HepG2 (cell line): ENCODE measurements at regions not wholly inside any gene's neighbourhood (a gene's known extent, or its start where the extent isn't known, plus 50 kb on each side); places are given as distances from the start of the nearest gene placed in this dataset.
A peak's percentile ranks its signal among the peaks of the same experiment; 100 is the strongest.

Experiments
- ATAC-seq: fragments of 200-7000 bp; cut with Tn5 transposase; 3 replicates; pipeline ENCODE4 v1.9.1; 2020; ENCODE audit warnings: mild to moderate bottlenecking, moderate library complexity
- BruUV-seq: library from RNA; stranded (reverse); fragments of 400-500 nt; replicated peaks from 2 replicates; lab custom pipeline; 2021; lab: Mats Ljungman, UMichigan
- CTCF ChIA-PET: fragments of 300-600 bp; formaldehyde crosslinking; extraction: SDS; loops from one replicate; lab custom pipeline; 2021; ENCODE audit warnings: low total read pairs, inconsistent platforms, low intra/inter-chr PET ratio; lab: Yijun Ruan, JAX
- POLR2A ChIA-PET: fragments of 350-600 bp; sonication (Branson Sonifier 250); formaldehyde crosslinking; loops from one replicate; lab custom pipeline; 2020; ENCODE audit warnings: antibody characterized with exemption, inconsistent platforms; lab: Yijun Ruan, JAX
- DNase-seq: peaks from one replicate; pipeline ENCODE4 v3.0.0-alpha.2; 2015; ENCODE audit warnings: low spot score
- FAIRE-seq: peaks from 3 replicates; lab custom pipeline; 2011; peaks lifted over from hg19 to GRCh38; lab: Jason Lieb, UNC
- H2AFZ ChIP-seq: one replicate; pipeline ENCODE4 v1.6.1; 2011; ENCODE audit warnings: low read length, inconsistent platforms
- H3K27ac ChIP-seq: fragments of 300-600 bp; 3 replicates; pipeline ENCODE4 v1.8.0; 2011; ENCODE audit warnings: mixed run types, mild to moderate bottlenecking, mixed read lengths, low read length, inconsistent platforms; ENCODE audit not compliant: insufficient read depth; ENCODE audit errors: extremely low read length
- H3K27me3 ChIP-seq, 2 experiments: fragments of 200-600 bp in 1 of 2; 2 replicates in 1 of 2; 3 replicates in 1 of 2; pipeline versions ENCODE4 v1.6.0 to v1.8.0; 2011; ENCODE audit warnings: low read length in 2 of 2, mild to moderate bottlenecking in 2 of 2, moderate library complexity in 2 of 2, inconsistent platforms in 1 of 2; ENCODE audit not compliant: insufficient read depth in 2 of 2, control insufficient read depth in 1 of 2
- H3K36me3 ChIP-seq, 2 experiments: fragments of 200-600 bp in 1 of 2; replicated peaks in 1 of 2; 2 replicates in 1 of 2; 3 replicates in 1 of 2; pipeline versions ENCODE4 v1.5.1 to v1.8.0; 2011; ENCODE audit warnings: low read length in 2 of 2, inconsistent platforms in 1 of 2; ENCODE audit not compliant: insufficient read depth in 2 of 2, control insufficient read depth in 1 of 2
- H3K4me1 ChIP-seq: 2 replicates; pipeline ENCODE4 v1.5.1; 2012; ENCODE audit warnings: low read length, inconsistent platforms; ENCODE audit not compliant: insufficient read depth
- H3K4me2 ChIP-seq: 2 replicates; pipeline ENCODE4 v1.6.0; 2011; ENCODE audit warnings: low read depth, low read length, inconsistent platforms
- H3K4me3 ChIP-seq, 3 experiments: fragments of 200-600 bp in 1 of 3; sonication (generic), shearing (Covaris generic) in 1 of 3; replicated peaks in 1 of 3; 2 replicates each; pipeline ENCODE4 v1.5.1; 2011 to 2016; ENCODE audit warnings: low read length in 3 of 3, inconsistent platforms in 2 of 3, low read depth in 2 of 3, mild to moderate bottlenecking in 2 of 3, control low read depth in 1 of 3, mixed read lengths in 1 of 3; ENCODE audit not compliant: insufficient read depth in 1 of 3
- H3K79me2 ChIP-seq: one replicate; pipeline ENCODE4 v1.6.1; 2011; ENCODE audit warnings: low read length, inconsistent platforms; ENCODE audit not compliant: insufficient read depth
- H3K9ac ChIP-seq: 2 replicates; pipeline ENCODE4 v1.6.0; 2011; ENCODE audit warnings: mild to moderate bottlenecking, low read depth, low read length, inconsistent platforms; ENCODE audit not compliant: insufficient read depth
- H3K9me3 ChIP-seq: 2 replicates; pipeline ENCODE4 v1.5.1; 2012; ENCODE audit warnings: mild to moderate bottlenecking, low read length
- H4K20me1 ChIP-seq: 2 replicates; pipeline ENCODE4 v1.6.0; 2011; ENCODE audit warnings: inconsistent platforms, mild to moderate bottlenecking, low read length, moderate library complexity; ENCODE audit not compliant: insufficient read depth
- ATF7 ChIP-seq, 2 experiments: fragments of 450-650 bp in 1 of 2; sonication (generic) in 1 of 2; formaldehyde crosslinking in 1 of 2; IDR thresholded peaks; 2 replicates each; pipeline versions ENCODE4 v1.4.0 to v1.6.1; 2016 to 2020; ENCODE audit warnings: antibody characterized with exemption in 1 of 2, mild to moderate bottlenecking in 1 of 2, missing genetic modification reagents in 1 of 2
- CREB1 ChIP-seq, 2 experiments: fragments of 450-650 bp in 1 of 2; IDR thresholded peaks; 2 replicates each; pipeline ENCODE4 v1.6.1; 2016 to 2017; ENCODE audit warnings: control low read depth in 1 of 2, mild to moderate bottlenecking in 1 of 2, missing compliant biosample characterization in 1 of 2, missing genetic modification characterization in 1 of 2
- KDM3A ChIP-seq: IDR thresholded peaks from 2 replicates; pipeline ENCODE4 v1.6.1; 2018; ENCODE audit warnings: low read depth, missing compliant biosample characterization
- MAFF ChIP-seq: IDR thresholded peaks from 2 replicates; pipeline ENCODE4 v1.6.1; 2011; ENCODE audit warnings: low read depth, low read length, improper control_type of control experiment
- MAFK ChIP-seq, 2 experiments: IDR thresholded peaks in 1 of 2; conservative IDR thresholded peaks in 1 of 2; 2 replicates each; pipeline ENCODE4 v1.6.1; 2011; ENCODE audit warnings: improper control_type of control experiment in 2 of 2, low read length in 2 of 2
- WGBS: methylation state at CpG from one replicate; pipeline ENCODE4 v1.1.6; 2017; ENCODE audit warnings: low lambda C conversion rate; 5-methylcytosine and 5-hydroxymethylcytosine counted together
- in situ Hi-C: cut with HindIII; loops from 2 replicates; pipeline ENCODE4 v1.10.0; 2017; ENCODE audit warnings: low pct_unique_long_range_greater_than_20kb; ENCODE audit not compliant: extremely low pct_ligation_motif_present
- intact Hi-C: fragments of 100-400 bp; cut with micrococcal nuclease; formaldehyde crosslinking; loops from one replicate; pipeline ENCODE4 v1.10.0; 2022; ENCODE audit not compliant: unreplicated experiment
- TF ChIP-seq, protein P1 (sequence below): sonication (generic); formaldehyde crosslinking; IDR thresholded peaks from 2 replicates; pipeline ENCODE4 v1.5.0; 2020; ENCODE audit warnings: mild to moderate bottlenecking, missing genetic modification reagents
- TF ChIP-seq, protein P2 (sequence below): sonication (generic); formaldehyde crosslinking; conservative IDR thresholded peaks from 2 replicates; pipeline ENCODE4 v1.4.0; 2020; ENCODE audit warnings: missing genetic modification reagents

DNA sequence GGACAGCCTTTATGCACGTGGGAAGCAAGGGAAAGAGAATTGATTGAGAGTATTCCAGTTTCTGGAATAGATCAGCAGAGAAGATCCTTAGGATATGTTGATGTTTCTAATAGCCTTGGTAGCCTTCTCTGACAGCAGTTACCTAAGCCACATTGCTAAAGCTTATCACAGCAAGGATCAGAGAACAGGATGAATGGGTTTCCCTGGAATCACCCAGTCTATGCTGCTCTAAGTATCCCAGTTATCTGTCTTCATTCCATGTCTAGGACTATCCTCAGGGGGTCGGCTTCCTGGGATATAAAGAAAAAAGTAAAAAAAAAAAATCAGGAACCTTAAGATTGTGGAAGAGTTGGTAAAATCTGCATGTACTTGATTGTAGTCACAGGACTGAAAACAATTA lies 352.0 kb upstream of the AKR1E2 start (continued):
- TF ChIP-seq, protein P1, sequence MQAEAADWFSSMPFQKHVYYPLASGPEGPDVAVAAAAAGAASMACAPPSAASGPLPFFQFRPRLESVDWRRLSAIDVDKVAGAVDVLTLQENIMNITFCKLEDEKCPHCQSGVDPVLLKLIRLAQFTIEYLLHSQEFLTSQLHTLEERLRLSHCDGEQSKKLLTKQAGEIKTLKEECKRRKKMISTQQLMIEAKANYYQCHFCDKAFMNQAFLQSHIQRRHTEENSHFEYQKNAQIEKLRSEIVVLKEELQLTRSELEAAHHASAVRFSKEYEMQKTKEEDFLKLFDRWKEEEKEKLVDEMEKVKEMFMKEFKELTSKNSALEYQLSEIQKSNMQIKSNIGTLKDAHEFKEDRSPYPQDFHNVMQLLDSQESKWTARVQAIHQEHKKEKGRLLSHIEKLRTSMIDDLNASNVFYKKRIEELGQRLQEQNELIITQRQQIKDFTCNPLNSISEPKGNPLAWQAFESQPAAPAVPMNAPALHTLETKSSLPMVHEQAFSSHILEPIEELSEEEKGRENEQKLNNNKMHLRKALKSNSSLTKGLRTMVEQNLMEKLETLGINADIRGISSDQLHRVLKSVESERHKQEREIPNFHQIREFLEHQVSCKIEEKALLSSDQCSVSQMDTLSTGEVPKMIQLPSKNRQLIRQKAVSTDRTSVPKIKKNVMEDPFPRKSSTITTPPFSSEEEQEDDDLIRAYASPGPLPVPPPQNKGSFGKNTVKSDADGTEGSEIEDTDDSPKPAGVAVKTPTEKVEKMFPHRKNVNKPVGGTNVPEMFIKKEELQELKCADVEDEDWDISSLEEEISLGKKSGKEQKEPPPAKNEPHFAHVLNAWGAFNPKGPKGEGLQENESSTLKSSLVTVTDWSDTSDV (CRISPR knock-in tag), result no peak
- TF ChIP-seq, protein P2, sequence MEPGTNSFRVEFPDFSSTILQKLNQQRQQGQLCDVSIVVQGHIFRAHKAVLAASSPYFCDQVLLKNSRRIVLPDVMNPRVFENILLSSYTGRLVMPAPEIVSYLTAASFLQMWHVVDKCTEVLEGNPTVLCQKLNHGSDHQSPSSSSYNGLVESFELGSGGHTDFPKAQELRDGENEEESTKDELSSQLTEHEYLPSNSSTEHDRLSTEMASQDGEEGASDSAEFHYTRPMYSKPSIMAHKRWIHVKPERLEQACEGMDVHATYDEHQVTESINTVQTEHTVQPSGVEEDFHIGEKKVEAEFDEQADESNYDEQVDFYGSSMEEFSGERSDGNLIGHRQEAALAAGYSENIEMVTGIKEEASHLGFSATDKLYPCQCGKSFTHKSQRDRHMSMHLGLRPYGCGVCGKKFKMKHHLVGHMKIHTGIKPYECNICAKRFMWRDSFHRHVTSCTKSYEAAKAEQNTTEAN (CRISPR knock-in tag), result no peak

DNA sequence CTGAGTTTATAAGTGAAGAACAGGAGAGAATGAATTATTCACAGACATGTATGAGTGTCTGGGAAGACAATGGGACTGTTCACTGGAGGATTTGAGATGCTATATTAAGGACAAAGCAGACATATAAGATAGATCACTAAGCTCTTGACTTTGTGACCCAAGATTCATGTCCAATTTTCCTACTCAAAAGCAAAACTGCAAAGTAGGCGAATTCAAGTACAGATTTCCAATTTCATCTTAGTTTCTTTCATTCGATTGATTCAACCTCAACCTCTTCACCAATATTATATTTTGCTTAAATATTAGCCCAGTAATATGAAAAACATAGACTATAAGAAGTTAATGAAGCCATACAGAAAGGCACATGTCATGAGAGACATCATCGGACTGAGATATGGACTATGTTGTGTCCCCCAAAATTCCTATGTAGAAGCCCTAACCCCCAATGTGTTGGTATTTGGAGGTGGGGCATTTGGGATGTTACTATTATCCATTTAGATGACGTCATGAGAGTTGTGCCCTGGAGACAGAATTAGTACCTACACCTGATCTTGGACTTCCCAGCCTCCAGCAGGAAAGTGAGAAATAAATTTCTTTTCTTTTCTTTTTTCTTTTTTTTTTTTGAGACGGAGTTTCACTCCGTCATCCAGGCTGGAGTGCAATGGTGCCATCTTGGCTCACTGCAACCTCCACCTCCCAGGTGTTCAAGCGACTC lies 353.7 kb upstream of the AKR1E2 start:
- no peaks in the 10 kb centered on the region for H3K36me3 ChIP-seq
- DNase-seq (no peak), FAIRE-seq (no peak), ATAC-seq (no peak)
- no peaks in the 10 kb centered on the region for H4K20me1 ChIP-seq
- H3K27me3 ChIP-seq, result peaks cover 0 to 7% of the 10 kb centered on the region in 2 experiments; a peak in 1 of 5 replicates
- 35% methylated on average over 7 of the region's 7 CpGs for WGBS
- intact Hi-C loops (no loop called here), in situ Hi-C loops (no loop called here)
- no peak overlapping the region for H3K27ac ChIP-seq
- no peak overlapping the region for H3K4me3 ChIP-seq
- no peak overlapping the region for H3K4me2 ChIP-seq
- CTCF ChIA-PET, result no interaction called here
- POLR2A ChIA-PET, result no interaction called here
- BruUV-seq, result no TSS peak
- H2AFZ ChIP-seq, result no peak overlapping the region
- no peaks in the 10 kb centered on the region for H3K4me1 ChIP-seq
- H3K79me2 ChIP-seq, result no peaks in the 10 kb centered on the region
- peak; percentile 37; the same call in 1 of the 2 replicates for TF ChIP-seq MAFF
- TF ChIP-seq ATF7 (IDR thresholded peaks at IDR 0.05), result peak; percentile 98
- no peak for TF ChIP-seq ATF7 (CRISPR knock-in tag; IDR thresholded peaks at IDR 0.05)
- peak in 1 of 2 experiments; percentile 53; a peak in 2 of 4 replicates for TF ChIP-seq MAFK (conservative IDR thresholded peaks at IDR 0.05 in 1 of 2, IDR thresholded peaks at IDR 0.05 in 1 of 2; ENCODE audit: low read length in 2 of 2)
- no peak for TF ChIP-seq KDM3A (CRISPR knock-in tag)
- TF ChIP-seq CREB1 (IDR thresholded peaks at IDR 0.05), result peak; percentile 94
- no peak for TF ChIP-seq CREB1 (CRISPR knock-in tag; IDR thresholded peaks at IDR 0.05)
- H3K9ac ChIP-seq, result no peak overlapping the region
- no peaks in the 10 kb centered on the region for H3K9me3 ChIP-seq
